Cardiac muscle cell (in vitro differentiated cells and primary cell): ENCODE measurements at regions not wholly inside any gene's neighbourhood (a gene's known extent, or its start where the extent isn't known, plus 50 kb on each side); places are given as distances from the start of the nearest gene placed in this dataset.

Experiments
- DNase-seq, 2 donors: peaks; one replicate each; pipeline versions ENCODE4 v3.0.0 to v3.0.0-alpha.2; 2010 to 2017; ENCODE audit warnings: low read depth in 1 of 2, low spot score in 1 of 2
- H3K27ac ChIP-seq: fragments of 200-600 bp; sonication (generic); 2 replicates; pipeline ENCODE4 v1.5.1; 2016
- H3K27me3 ChIP-seq: fragments of 200-600 bp; sonication (generic); 2 replicates; pipeline ENCODE4 v1.6.0; 2016; ENCODE audit warnings: control low read depth
- H3K36me3 ChIP-seq: fragments of 200-600 bp; sonication (generic); 2 replicates; pipeline ENCODE4 v1.5.1; 2016; ENCODE audit warnings: control low read depth
- H3K4me1 ChIP-seq: fragments of 200-600 bp; sonication (generic); 2 replicates; pipeline ENCODE4 v1.8.1; 2017; ENCODE audit warnings: low read depth, mild to moderate bottlenecking, mixed run types
- H3K4me3 ChIP-seq: fragments of 200-600 bp; sonication (generic); 2 replicates; pipeline ENCODE4 v1.5.1; 2016; ENCODE audit warnings: mild to moderate bottlenecking
- H3K9me3 ChIP-seq: fragments of 200-600 bp; sonication (generic); 2 replicates; pipeline ENCODE4 v1.5.1; 2017; ENCODE audit warnings: low read depth, mild to moderate bottlenecking, control low read depth
- CTCF ChIP-seq: IDR thresholded peaks from 2 replicates; pipeline ENCODE4 v1.5.1; 2012; ENCODE audit warnings: low read depth, mild to moderate bottlenecking, low read length

- H3K27me3 ChIP-seq, result no peaks in the 10 kb centered on the region
Measured at GRCh38 chr3:194970066-194970465, 284.4 kb downstream of the FAM43A start.

DNA sequence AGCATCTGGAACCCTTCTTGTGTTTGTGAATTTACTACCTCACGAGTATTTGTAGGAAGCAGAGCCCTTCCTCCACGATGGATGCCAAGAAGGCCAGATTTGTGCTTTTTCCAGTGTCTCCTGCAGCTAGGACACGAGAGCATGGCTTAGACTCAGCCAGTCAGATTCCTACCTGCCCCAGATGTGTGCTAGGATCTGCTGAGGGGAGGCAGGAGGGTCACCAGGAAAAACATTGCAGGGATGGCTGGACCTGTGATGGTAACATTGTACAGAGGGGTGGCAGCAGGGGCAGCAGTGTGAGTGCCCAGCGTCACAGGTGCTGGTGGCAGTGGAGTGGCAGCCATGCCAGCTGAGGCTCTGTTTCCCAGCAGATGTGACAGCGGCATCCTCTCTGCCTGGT lies 285.3 kb downstream of the FAM43A start:
- Histone ChIP-seq H3K27me3 (no peaks in the 10 kb centered on the region), H3K36me3 (no peaks in the 10 kb centered on the region), H3K9me3 (no peaks in the 10 kb centered on the region), H3K4me1 (peaks cover 15% of the 10 kb centered on the region), H3K4me3 (no peak overlapping the region), H3K27ac (no peak overlapping the region)
- no peak for TF ChIP-seq CTCF
- DNase-seq, result no peak

More at GRCh38 chr3:194970066-194970465, 284.4 kb downstream of the FAM43A start:
- peaks cover 15% of the 10 kb centered on the region for H3K4me1 ChIP-seq
- DNase-seq, result no peak
- H3K4me3 ChIP-seq, result no peak overlapping the region
- no peak overlapping the region for H3K27ac ChIP-seq
- H3K9me3 ChIP-seq, result no peaks in the 10 kb centered on the region
- H3K36me3 ChIP-seq, result no peaks in the 10 kb centered on the region
- TF ChIP-seq CTCF, result no peak

DNA sequence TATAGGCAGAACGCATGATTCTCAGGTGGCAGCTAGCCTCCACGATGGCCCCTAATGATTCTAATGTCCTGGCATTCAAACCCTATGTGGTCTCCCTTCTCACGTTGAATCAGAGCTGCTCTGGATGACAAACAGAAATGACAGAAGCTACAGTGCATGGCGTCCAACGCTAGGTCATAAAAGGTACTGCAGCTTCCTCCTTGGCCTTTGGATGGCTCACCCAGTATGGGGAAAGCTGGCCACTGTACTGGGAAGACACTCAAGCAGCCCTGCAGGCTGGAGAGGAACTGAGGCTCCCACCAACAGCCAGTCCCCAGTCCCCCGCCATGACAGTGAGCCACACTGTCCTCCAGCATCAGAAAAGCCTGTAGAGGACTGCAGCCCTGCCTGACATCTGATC lies 286.3 kb downstream of the FAM43A start:
- Histone ChIP-seq H3K27me3 (no peaks in the 10 kb centered on the region), H3K9me3 (no peaks in the 10 kb centered on the region), H3K4me3 (no peak overlapping the region), H3K4me1 (peaks cover 15% of the 10 kb centered on the region), H3K27ac (peak overlapping the region; percentile 50), H3K36me3 (no peaks in the 10 kb centered on the region)
- TF ChIP-seq CTCF, result no peak
- no peak for DNase-seq

GRCh38 chr3:194972641-194973040 lies 287.0 kb downstream of the FAM43A start:
- no peaks in the 10 kb centered on the region for H3K9me3 ChIP-seq
- DNase-seq, result peak in 1 of 2 donors; percentile 58
- peak overlapping the region; percentile 50 for H3K27ac ChIP-seq
- H3K27me3 ChIP-seq, result no peaks in the 10 kb centered on the region
- no peak for TF ChIP-seq CTCF
- no peaks in the 10 kb centered on the region for H3K36me3 ChIP-seq
- H3K4me3 ChIP-seq, result no peak overlapping the region
- H3K4me1 ChIP-seq, result peaks cover 15% of the 10 kb centered on the region

DNA sequence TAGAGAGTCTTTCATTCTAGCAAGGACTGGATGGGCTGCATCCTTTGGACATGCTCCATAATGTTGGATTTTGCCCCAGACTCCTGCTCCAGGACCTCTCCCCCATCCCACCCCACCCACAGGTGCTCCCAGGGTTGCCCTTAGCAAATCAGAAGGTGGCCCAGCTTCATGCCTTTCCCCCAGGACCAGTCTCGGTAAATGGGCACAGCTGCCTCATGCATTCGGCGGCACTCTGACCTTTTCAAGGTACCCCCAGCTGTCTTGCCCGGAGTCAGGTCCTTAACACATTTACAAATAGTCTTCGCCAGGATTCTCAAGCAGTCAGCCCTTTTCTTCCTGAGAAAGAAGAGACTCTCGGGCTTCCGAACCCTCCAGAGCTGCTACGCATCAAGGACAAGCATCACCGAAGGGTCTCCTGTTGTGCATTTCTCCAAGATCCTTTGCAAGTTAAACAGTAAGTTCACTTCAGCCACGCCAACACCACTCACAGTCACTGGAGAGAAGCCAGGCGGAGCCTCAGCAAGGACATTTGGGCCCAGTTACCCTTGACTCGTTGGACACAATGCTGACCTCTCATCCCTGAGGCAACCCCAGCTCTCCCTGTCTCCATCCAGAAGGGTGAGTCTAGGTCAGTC lies 287.8 kb downstream of the FAM43A start:
- Histone ChIP-seq H3K4me1 (peaks cover 15% of the 10 kb centered on the region), H3K4me3 (no peak overlapping the region), H3K9me3 (no peaks in the 10 kb centered on the region), H3K36me3 (no peaks in the 10 kb centered on the region), H3K27me3 (no peaks in the 10 kb centered on the region), H3K27ac (no peak overlapping the region)
- DNase-seq, result no peak
- TF ChIP-seq CTCF, result no peak
